Left ventricle myocardium inferior (tissue), 1 donor: ENCODE measurements at regions not wholly inside any gene's neighbourhood (a gene's known extent, or its start where the extent isn't known, plus 50 kb on each side); places are given as distances from the start of the nearest gene placed in this dataset.
A peak's percentile ranks its signal among the peaks of the same experiment; 100 is the strongest.

ENCODE experiments used
- DNase-seq: peaks from one replicate; pipeline ENCODE4 v3.0.0-alpha.2; 2020
- H3K27ac ChIP-seq: fragments of 200-600 bp; replicated peaks from 2 replicates; pipeline ENCODE4 v1.8.0; 2021
- H3K27me3 ChIP-seq: fragments of 200-600 bp; 2 replicates; pipeline ENCODE4 v1.8.0; 2021; ENCODE audit warnings: low read depth
- H3K36me3 ChIP-seq: fragments of 200-600 bp; 2 replicates; pipeline ENCODE4 v1.8.0; 2021
- H3K4me1 ChIP-seq: fragments of 200-600 bp; 2 replicates; pipeline ENCODE4 v1.8.0; 2021
- H3K4me3 ChIP-seq: fragments of 200-600 bp; 2 replicates; pipeline ENCODE4 v1.8.0; 2021; ENCODE audit warnings: mild to moderate bottlenecking, moderate library complexity
- H3K9me3 ChIP-seq: fragments of 200-600 bp; replicated peaks from 2 replicates; pipeline ENCODE4 v1.8.0; 2021
- intact Hi-C: fragments of 100-400 bp; cut with micrococcal nuclease; formaldehyde crosslinking; loops from one replicate; pipeline ENCODE4 v1.11.0; 2022
- TF ChIP-seq, protein P1 (sequence below): fragments of 200-600 bp; IDR thresholded peaks from 2 replicates; pipeline ENCODE4 v1.8.0; 2021; ENCODE audit warnings: antibody characterized with exemption, mild to moderate bottlenecking, borderline replicate concordance
- donor health status: DM: no; HTN: yes; CAD: no; lungs with severe emphysema.

DNA sequence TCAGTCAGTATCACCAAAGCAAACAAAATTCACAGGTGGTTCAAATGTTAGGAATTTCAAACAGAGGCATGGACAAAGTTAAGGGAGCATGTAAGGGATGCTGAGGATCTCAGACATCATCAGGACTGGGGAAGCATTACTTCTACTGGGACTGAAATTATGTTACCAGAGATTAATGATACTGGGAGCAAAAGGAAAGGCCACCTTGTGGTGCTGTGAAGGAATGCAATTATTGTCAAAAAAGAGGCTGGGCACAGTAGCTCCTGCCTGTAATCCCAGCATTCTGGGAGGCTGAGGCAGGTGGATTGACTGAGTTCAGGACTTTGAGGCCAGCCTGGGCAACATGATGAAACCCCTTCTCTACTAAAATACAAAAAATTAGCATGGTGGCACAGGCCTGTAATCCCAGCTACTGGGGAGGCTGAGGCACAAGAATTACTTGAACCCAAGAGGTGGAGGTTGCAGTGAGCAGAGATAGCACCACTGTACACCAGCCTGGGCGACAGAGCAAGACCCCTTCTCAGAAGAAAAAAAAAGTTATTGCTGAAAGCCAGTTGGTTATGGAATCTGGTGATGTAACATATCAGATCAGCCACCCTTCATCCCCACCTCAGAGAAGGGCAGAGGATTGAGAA lies 954.3 kb downstream of the PCDH7 start:
- no peaks in the 10 kb centered on the region for H3K9me3 ChIP-seq
- intact Hi-C loops: loop anchor here (10.0 kb wide), 1 partner anchor 960 kb away; no protein-coding TSS in a partner anchor
- no peak for DNase-seq
- no peaks in the 10 kb centered on the region for H3K4me1 ChIP-seq
- no peak overlapping the region for H3K27ac ChIP-seq
- TF ChIP-seq, protein P1, sequence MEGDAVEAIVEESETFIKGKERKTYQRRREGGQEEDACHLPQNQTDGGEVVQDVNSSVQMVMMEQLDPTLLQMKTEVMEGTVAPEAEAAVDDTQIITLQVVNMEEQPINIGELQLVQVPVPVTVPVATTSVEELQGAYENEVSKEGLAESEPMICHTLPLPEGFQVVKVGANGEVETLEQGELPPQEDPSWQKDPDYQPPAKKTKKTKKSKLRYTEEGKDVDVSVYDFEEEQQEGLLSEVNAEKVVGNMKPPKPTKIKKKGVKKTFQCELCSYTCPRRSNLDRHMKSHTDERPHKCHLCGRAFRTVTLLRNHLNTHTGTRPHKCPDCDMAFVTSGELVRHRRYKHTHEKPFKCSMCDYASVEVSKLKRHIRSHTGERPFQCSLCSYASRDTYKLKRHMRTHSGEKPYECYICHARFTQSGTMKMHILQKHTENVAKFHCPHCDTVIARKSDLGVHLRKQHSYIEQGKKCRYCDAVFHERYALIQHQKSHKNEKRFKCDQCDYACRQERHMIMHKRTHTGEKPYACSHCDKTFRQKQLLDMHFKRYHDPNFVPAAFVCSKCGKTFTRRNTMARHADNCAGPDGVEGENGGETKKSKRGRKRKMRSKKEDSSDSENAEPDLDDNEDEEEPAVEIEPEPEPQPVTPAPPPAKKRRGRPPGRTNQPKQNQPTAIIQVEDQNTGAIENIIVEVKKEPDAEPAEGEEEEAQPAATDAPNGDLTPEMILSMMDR: peak; percentile 64
- H3K36me3 ChIP-seq: no peaks in the 10 kb centered on the region
- H3K27me3 ChIP-seq: no peaks in the 10 kb centered on the region
- no peak overlapping the region for H3K4me3 ChIP-seq

DNA sequence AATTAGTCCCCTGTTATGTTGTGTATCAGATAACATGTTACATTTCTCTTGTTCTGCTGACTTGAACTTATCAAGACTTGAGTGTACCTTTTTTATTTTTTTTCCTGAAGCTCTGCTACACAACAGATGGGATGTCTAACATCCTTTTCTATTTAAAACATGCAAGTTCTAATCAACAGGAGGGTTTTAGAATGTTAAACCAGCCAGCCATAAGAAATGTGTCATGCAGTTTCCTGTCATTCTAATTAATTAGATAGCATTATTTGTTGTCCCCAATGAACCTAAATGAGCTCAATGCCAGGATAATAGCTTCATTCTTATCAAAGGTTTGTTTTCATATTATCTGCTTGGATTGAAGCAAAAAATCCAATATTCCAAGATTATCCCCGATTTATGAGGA lies 958.2 kb downstream of the PCDH7 start:
- TF ChIP-seq, protein P1: no peak
- no peaks in the 10 kb centered on the region for H3K4me1 ChIP-seq
- no peaks in the 10 kb centered on the region for H3K27me3 ChIP-seq
- intact Hi-C loops: loop anchor here (10.0 kb wide), 1 partner anchor 964 kb away; no protein-coding TSS in a partner anchor
- H3K27ac ChIP-seq: no peak overlapping the region
- no peaks in the 10 kb centered on the region for H3K9me3 ChIP-seq
- H3K36me3 ChIP-seq: no peaks in the 10 kb centered on the region
- no peak overlapping the region for H3K4me3 ChIP-seq
- no peak for DNase-seq

DNA sequence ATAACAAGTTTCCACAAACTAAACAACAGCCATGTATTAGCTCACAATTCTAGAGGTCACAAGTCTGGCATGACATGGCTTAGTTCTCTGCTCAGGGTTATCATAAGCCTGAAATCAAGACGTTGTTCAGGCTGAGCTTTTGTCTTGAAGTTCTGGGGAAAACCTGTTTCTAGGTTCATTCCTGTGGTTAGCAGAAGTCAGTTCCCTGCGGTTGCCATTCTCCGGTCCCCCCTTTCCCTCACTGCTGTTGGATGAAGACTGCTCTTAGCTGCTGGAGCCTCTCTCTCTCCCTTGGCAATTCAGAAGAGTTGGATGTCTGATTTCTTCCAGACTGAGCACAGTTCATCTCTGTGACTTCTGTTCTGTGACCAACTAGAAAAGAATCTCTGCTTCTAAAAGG lies 962.6 kb downstream of the PCDH7 start:
- TF ChIP-seq, protein P1: no peak
- H3K36me3 ChIP-seq: no peaks in the 10 kb centered on the region
- DNase-seq: no peak
- intact Hi-C loops: no loop called here
- H3K27ac ChIP-seq: no peak overlapping the region
- no peaks in the 10 kb centered on the region for H3K27me3 ChIP-seq
- no peaks in the 10 kb centered on the region for H3K4me1 ChIP-seq
- no peak overlapping the region for H3K4me3 ChIP-seq
- H3K9me3 ChIP-seq: no peaks in the 10 kb centered on the region

DNA sequence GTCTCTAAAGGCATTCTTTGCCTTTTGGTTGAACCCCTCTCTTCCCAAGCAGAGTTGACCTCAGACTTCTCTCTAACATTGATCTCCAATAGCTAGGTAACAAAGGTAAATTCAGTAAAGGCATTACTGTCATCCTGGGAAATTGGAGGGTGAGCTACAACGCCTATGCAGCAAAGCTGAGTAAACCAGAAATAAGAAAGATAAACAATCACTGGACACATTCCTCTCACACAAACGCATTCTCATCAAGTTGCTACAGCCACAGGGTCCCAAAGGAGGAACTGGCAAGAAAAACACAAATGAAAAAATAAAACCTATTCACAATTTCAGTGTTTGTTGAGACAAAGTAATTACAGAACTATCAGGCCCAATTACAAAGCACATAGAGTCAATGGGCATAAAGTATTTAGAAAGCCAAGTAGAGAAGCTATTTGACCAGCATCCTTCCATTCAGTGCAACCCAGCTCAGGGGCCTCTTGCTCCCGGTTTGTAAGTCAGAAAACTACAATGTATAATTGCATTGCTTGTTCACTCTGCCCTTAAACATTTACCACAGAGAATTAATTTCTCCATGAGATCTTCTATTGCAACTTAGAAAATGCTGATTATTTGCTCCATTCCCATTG lies 967.7 kb downstream of the PCDH7 start:
- intact Hi-C loops: no loop called here
- H3K36me3 ChIP-seq: no peaks in the 10 kb centered on the region
- TF ChIP-seq, protein P1: no peak

DNA sequence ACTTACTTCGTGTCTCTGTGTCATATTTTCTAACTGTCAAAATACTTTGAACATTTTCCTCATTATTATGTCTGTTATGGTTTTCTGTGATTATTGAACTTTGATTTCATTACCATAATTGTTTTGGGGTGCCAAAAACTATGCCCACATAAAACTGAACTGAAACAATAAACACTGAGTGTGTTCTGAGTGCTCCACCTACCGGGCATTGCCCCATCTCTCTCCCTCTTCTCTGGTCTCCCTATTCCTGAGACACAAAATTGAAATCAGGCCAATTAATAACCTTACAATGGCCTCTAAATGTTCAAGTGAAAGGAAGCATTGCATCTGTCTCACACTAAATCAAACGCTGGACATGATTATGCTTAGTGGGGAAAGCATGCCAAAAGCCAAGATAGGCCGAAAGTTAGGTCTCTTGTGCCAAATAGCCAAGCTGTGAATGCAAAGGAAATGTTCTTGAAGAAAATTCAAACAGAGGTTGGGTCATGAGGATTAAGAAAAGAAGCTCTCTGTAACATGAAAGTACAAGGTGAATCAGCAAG lies 972.3 kb downstream of the PCDH7 start:
- Histone ChIP-seq H3K36me3 (no peaks in the 10 kb centered on the region), H3K4me3 (no peak overlapping the region), H3K27me3 (no peaks in the 10 kb centered on the region), H3K27ac (no peak overlapping the region), H3K4me1 (no peaks in the 10 kb centered on the region), H3K9me3 (peaks cover 10% of the 10 kb centered on the region)
- intact Hi-C loops: no loop called here
- TF ChIP-seq, protein P1: peak; percentile 34
- DNase-seq: no peak

More for the DNA sequence above, 967.7 kb downstream of the PCDH7 start:
- Histone ChIP-seq H3K4me1 (no peaks in the 10 kb centered on the region), H3K4me3 (no peak overlapping the region), H3K9me3 (no peaks in the 10 kb centered on the region), H3K27ac (no peak overlapping the region), H3K27me3 (no peaks in the 10 kb centered on the region)
- DNase-seq: no peak
